Uterus (tissue), 2 donors: ENCODE measurements at regions not wholly inside any gene's neighbourhood (a gene's known extent, or its start where the extent isn't known, plus 50 kb on each side); places are given as distances from the start of the nearest gene placed in this dataset.

Source experiments
- POLR2A ChIP-seq, 2 donors: fragments of 450-650 bp; IDR thresholded peaks; one replicate each; pipeline ENCODE4 v1.6.1; 2016; ENCODE audit warnings: antibody characterized with exemption in 2 of 2, mild to moderate bottlenecking in 1 of 2, moderate library complexity in 1 of 2
- TF ChIP-seq, protein P1 (sequence below), 4 experiments: fragments of 200-600 bp in 2 of 4; fragments of 450-650 bp in 2 of 4; sonication (generic) in 2 of 4; IDR thresholded peaks; one replicate each; pipeline ENCODE4 v1.5.1; 2016 to 2019; ENCODE audit warnings: antibody characterized with exemption in 4 of 4, mild to moderate bottlenecking in 2 of 4, moderate library complexity in 1 of 4

DNA sequence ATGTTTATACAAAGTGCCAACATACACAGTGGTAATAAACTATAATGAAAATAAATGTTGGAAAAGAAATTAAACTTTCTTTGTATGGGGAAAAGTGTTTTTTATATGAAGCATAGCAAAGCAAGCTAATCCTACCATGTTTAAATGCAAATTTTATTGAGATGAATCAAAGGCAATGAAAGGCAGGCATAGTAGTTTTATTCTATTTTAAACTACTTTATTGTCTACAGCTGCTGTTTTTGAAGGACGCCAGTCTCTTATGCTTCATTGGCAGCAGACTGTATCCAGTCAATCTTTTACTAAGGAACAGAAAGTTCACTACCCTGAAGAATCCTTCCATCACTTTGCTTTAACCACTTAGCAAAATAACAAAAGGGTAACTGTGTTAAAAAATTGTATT, 761.0 kb downstream of the ROBO2 start:
- TF ChIP-seq, protein P1, sequence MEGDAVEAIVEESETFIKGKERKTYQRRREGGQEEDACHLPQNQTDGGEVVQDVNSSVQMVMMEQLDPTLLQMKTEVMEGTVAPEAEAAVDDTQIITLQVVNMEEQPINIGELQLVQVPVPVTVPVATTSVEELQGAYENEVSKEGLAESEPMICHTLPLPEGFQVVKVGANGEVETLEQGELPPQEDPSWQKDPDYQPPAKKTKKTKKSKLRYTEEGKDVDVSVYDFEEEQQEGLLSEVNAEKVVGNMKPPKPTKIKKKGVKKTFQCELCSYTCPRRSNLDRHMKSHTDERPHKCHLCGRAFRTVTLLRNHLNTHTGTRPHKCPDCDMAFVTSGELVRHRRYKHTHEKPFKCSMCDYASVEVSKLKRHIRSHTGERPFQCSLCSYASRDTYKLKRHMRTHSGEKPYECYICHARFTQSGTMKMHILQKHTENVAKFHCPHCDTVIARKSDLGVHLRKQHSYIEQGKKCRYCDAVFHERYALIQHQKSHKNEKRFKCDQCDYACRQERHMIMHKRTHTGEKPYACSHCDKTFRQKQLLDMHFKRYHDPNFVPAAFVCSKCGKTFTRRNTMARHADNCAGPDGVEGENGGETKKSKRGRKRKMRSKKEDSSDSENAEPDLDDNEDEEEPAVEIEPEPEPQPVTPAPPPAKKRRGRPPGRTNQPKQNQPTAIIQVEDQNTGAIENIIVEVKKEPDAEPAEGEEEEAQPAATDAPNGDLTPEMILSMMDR (IDR thresholded peaks at IDR 0.05) = no peak
- no peak for TF ChIP-seq POLR2A (IDR thresholded peaks at IDR 0.05)
